Prostate gland (tissue), 2 donors: ENCODE measurements at regions not wholly inside any gene's neighbourhood (a gene's known extent, or its start where the extent isn't known, plus 50 kb on each side); places are given as distances from the start of the nearest gene placed in this dataset.
"Not testable (repeated sequence)": the region's sequence is repeated elsewhere in the genome, so short reads cannot be mapped to it uniquely, and the experiment has no call there.

Experiments used
- DNase-seq: peaks from one replicate; pipeline ENCODE4 v3.0.0-alpha.2; 2019; ENCODE audit warnings: low spot score
- H3K27ac ChIP-seq, 2 donors: fragments of 200-600 bp; sonication (generic); 2 replicates each; pipeline ENCODE4 v1.5.1; 2017 to 2019
- H3K27me3 ChIP-seq: fragments of 200-600 bp; sonication (generic); replicated peaks from 2 replicates; pipeline ENCODE4 v1.5.1; 2019; ENCODE audit not compliant: insufficient read depth
- H3K36me3 ChIP-seq, 2 donors: fragments of 200-600 bp; sonication (generic); 1 replicate in 1 of 2; 2 replicates in 1 of 2; pipeline versions ENCODE4 v1.5.1 to v1.8.1; 2017 to 2019
- H3K4me1 ChIP-seq: fragments of 200-600 bp; sonication (generic); replicated peaks from 2 replicates; pipeline ENCODE4 v1.5.1; 2019
- H3K4me3 ChIP-seq, 2 donors: fragments of 200-600 bp; sonication (generic); 2 replicates each; pipeline ENCODE4 v1.5.1; 2017 to 2019
- H3K9me3 ChIP-seq: fragments of 200-600 bp; sonication (generic); 2 replicates; pipeline ENCODE4 v1.5.1; 2017
- WGBS: methylation state at CpG from one replicate; pipeline ENCODE4 v1.1.5; 2018; 5-methylcytosine and 5-hydroxymethylcytosine counted together
- intact Hi-C: fragments of 100-400 bp; cut with DNase I; formaldehyde crosslinking; loops from one replicate; pipeline ENCODE4 v1.14.2; 2022

- H3K36me3 ChIP-seq, intact Hi-C loops, H3K9me3 ChIP-seq, H3K4me1 ChIP-seq, H3K27me3 ChIP-seq, DNase-seq: not testable (repeated sequence)
- no CpG with 5 or more reads among the region's 42 CpGs for WGBS
- H3K27ac ChIP-seq: peak overlapping the region in 1 of 2 donors; percentile 61
- peak overlapping the region; percentile 23 to 33 for H3K4me3 ChIP-seq
Observed at GRCh38 chr5:71289946-71290345, 165.5 kb upstream of the BDP1 start.

- WGBS: 50% methylated on average over 2 of the region's 2 CpGs
- H3K27ac ChIP-seq, H3K27me3 ChIP-seq, H3K4me1 ChIP-seq, H3K36me3 ChIP-seq, H3K9me3 ChIP-seq, DNase-seq, intact Hi-C loops, H3K4me3 ChIP-seq: not testable (repeated sequence)
Observed at GRCh38 chr5:71290979-71291378, 164.5 kb upstream of the BDP1 start.
